HG03575 (cell line): ENCODE measurements at regions not wholly inside any gene's neighbourhood (a gene's known extent, or its start where the extent isn't known, plus 50 kb on each side); places are given as distances from the start of the nearest gene placed in this dataset.
"Not testable (repeated sequence)": the region's sequence is repeated elsewhere in the genome, so short reads cannot be mapped to it uniquely, and the experiment has no call there.

Source experiments
- ATAC-seq: cut with Tn5 transposase; IDR thresholded peaks from one replicate; pipeline ENCODE4 v1.9.1; 2021; ENCODE audit not compliant: unreplicated experiment, insufficient number of reproducible peaks, low FRiP score; ENCODE audit errors: extremely low read depth

DNA sequence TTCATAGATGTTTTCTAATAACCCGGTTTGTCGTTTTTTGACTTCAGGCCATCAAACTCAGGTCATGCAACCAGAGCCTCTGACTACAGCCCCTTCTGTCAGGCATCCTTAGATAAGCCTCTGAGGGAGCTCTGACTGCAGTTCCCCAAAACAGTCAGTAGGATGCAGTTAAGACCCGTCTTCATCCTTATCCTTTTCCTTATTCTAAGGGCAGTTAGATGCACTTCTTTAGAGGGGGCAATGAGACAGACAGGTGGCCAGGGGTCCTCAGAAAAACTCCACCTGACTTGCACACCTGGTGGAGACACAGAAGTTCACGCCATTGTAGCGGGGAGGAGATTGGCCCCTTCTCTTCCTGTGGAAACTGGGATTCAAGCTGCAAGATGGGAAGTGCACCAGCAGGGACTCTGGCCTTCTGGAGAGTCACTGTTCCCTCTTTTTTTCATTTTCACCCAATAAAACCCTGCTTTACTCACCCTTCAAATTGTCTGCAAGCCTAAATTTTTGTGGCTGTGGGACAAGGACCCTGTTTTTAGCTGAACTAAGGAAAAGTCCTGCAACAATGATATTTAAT is 104.8 kb upstream of the TFPI start:
- no peak for ATAC-seq

DNA sequence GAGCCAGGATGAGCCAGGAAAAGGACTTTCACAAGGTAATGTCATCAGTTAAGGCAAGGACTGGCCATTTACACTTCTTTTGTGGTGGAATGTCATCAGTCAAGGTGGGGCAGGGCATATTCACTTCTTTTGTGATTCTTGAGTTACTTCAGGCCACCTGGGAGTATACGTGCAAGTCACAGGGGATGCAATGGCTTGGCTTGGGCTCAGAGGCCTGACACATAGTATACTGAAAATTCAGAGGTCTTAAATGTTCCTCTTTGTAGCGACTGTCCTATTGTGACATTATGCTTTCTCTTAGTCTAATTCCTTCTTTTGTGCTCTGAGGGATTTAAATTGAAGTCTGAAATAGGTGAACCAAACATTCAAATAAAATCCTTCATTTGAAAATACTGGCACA is 121.8 kb upstream of the TFPI start:
- not testable (repeated sequence) for ATAC-seq

DNA sequence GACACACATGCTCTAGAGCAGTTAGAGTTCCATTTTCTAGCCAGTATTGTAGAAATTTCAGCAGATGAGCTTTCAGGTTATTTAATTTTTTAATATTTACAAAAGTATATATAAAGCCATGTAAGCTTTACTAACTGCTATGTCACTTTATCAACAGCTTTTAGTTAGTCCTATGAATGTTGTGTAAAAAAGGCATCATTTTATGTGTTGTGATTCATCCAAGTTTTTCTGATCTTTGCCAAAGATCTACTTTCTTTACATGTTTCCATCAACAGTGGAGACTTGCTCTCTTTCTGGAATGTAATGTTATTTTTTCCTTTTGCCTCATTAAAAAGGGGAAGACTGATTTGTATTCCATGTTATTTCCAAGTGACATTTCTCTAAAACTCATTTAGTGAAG is 125.2 kb upstream of the TFPI start:
- no peak for ATAC-seq

DNA sequence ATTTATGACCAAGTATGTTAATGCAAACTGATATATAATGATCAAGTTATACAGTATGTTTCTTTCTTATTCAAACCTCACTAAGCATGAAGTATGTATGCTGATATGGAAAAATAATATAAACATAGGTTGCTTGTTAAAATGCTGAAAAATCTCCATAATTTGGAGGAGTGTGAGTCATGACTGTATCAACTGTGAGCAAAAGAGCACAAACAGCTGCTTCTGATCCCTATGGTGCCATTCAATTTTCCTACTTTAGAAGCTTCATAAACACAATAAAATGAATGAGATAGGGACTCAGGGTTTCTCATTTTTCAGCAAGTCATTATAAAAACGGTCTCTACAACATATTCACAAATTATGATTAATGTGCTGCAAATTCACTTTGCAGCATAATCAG is 129.9 kb upstream of the TFPI start:
- ATAC-seq: no peak

DNA sequence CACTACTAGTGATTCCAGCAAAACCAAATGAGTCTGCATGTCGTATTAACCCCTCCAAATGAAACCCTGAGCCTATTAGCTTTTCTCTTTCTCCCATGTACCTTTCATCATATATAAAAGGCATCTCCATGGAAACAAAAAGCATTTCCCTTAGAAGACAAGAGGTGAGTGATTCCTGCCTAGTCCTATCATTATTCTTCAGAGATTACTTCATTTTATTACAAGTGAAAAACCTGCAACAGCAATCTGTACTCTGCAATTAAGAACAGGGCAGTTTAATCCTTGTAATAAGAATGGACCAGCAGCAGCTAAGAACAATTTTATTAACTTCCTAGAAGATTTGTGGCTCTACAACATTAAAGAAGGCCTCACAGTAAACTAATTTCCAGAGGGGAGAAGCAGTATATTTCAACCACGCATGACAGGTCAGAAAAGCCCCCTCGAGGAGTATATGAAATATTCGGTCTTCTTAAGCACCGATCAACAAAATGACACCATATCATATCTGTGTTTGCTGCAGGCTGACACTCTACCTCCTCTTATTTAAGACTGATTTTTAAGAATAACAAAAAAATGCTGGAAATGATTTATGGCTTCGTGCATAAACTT is 132.3 kb upstream of the TFPI start:
- no peak for ATAC-seq

DNA sequence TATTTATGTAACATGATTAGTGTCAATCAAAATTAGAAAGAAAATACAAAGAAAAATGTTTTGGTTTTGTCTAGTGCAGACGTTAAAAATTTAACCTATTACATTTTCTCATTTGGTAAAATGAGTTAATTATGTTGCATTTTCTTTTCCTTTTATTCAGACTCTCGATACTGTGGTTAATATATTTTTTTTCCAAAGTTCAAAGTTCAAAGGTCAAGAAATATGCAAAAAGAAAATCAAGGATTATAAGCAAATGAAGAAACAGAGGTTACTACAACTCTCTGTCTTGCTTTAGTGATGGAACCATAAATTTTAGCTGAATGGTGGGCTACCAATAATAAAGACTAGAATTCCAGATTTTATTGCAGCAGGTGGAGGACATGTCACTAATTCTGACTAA is 133.3 kb upstream of the TFPI start:
- ATAC-seq: no peak

DNA sequence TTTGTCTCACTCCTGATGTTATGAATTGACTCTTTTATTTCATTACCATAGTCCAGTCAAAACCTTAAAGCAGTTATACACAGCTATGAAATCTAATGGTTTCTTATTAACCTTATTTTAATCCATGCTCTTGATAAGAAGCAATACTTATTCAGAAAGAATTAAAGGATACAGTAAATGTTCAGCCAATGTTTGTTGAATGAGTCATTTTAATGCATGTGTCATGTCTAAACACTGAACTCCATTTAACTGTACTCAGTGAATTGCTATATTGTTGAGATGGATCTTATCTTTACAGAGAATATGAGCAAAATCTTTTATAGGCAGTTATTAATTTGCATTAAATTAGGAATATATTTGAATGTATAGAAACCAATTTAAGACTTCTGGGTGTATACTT is 135.1 kb upstream of the TFPI start:
- no peak for ATAC-seq

DNA sequence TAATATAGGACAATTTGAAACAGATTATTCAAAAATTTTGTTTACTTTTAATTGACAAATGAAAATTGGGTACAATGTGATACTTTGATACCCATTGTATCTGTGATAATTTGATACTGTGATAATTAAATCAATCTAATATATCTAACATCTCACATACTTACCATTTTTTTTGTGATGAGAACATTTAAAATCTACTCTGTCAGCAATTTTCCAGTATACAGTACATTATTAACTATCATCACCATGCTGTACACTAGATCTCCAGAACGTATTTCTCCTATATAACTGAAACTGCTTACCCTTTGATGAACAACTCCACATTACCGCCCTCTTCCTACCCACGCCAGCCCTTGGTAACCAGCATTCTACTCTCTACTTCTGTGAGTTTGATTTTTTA is 139.7 kb upstream of the TFPI start:
- no peak for ATAC-seq

DNA sequence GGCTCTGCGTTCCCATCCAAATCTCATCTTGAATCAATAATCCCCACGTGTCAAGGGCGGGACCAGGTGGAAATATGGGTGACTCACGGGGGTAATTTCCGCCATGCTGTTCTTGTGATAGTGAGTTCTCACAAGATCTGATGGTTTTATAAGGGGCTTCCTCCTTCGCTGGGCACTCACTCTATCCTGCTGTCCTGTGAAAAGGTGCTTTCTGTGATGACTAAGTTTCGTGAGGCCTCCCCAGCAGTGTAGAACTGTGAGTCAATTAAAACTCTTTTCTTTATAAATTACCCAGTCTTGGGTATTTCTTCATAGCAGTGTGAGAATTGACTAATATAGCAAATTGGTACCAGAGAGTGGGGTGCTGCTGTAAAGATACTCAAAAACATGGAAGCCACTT is 142.4 kb upstream of the TFPI start:
- ATAC-seq: not testable (repeated sequence)

DNA sequence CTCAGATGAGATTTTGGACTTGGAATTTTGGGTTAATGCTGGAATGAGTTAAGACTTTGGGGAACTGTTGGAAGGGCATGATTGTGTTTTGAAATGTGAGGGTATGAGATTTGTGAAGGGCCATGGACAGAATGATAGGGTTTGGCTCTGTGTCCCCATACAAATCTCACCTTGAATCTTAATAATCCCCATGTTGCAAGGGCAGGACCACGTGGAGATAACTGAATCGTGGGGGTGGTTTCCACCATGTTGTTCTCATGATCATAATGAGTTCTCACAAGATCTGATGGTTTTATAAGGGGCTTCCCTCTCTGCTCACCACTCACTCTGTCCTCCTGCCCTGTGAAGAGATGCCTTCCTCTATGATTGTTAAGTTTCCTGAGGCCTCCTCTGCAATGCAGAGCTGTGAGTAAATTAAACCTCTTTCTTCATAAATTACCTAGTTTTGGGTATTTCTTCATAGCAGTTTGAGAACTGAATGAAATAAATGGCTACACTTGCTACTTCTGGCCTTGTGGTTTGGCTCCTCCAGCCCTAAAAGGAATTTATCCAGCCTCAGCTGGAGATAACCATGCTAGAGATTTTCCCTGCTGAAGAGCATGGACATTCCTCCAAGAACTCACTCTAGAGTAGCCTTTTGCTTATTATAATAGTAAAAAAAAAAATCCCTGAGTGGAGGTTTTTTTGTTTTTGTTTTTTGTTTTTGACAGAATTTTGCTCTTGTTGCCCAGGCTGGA is 144.3 kb upstream of the TFPI start:
- no peak for ATAC-seq

DNA sequence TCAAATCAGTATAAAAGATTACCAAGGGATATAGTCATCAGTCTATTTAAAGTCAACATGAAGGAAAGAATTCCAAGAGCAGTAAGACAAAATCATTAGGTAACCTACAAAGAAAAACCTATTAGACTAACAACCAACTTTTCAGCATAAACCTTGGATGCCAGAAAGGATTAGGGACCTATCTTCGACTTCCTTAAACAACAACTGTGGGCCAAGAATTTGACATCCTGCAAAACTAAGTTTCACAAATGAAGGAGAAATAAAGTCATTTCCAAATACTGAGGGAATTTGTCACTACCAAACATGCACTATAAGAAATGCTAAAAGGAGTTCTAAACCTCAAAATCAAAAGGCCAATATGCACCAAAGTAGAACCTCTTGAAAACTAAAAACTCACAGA is 147.9 kb upstream of the TFPI start:
- no peak for ATAC-seq

DNA sequence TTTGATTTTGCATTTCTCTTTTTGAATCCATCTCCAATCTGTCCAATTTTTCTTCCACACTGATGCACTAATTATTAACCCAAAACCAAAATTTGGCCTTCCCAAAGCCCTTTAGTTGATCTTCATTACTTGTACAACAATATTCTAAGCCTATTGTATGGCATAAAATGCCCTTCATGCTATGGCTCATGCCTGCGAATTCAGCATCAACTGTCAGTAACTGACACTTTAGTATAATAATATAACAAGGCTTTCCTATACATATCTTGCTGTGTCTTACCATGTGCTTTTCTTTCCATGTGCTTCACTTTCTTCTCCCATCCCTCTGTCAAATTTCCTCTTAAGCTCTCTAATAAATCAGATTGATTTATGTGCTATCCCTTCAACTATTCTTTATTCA is 154.0 kb upstream of the TFPI start:
- no peak for ATAC-seq

DNA sequence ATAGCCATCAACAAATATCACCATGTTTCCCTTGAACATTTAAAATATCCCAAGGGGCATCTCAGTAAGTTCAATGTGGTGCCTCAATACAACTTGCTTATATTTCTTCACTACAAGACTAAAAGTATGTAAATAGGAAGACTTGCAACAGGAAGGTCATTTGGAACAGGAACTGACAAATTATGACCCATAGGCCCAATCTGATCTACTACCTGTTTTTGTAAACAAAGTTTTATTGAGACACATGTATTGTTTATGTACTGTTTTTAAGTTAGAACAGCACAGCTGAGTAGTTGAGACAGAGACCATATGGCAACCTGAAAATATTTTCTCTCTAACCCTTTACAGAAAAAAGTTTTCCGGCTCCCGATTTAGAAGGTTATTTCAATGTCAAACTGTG is 154.8 kb upstream of the TFPI start:
- no peak for ATAC-seq

DNA sequence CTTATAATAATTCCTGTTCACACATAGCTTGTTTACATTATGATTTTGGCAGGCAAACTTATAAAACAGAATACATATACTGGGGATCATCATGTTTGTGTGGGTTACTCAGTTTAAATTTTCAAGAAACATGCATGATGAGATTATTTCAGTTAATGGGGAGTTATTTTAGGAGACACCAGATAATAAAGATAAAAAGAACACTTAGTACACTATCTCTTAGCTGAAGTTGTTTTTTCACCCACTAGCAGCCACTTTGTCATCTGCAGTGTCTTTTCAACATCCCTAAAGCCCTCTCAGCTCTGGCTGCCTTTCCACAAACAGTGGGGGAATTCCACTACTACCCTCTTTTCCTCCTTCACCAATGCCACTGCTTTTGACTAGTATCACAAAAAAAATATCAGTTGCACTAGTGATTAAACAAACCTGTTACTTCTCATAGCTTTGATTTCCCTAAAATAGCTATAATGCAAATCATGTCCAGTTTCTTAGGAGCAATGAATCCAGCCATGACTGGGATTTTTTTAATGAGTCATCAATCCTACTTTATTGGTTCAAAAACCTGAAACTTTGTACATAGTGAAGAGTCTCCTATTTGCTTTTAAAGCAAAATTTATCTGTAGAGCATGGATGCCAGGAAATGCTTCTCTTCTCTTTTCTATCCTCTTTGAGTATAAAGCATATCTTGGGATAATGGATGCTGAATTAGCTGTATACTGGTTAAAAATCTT is 156.7 kb upstream of the TFPI start:
- no peak for ATAC-seq

DNA sequence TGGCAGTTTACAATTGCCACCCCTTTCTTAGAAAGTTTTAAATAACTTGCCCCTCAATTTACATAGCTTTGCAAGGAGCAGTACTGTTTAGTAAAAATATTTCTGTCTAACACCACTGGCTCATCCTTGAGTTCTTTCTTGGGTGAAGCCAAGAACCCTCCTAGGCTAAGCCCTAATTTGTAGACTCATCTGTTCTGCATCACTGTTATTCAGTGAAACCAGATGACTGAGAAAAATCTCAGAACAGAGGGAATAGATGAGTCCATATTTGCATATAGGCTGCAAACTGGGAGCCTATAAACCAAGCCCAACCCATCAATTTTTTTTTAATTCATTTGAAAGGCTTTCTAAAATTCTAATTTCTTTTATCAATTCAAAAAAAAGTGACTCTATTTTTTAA is 161.4 kb upstream of the TFPI start:
- ATAC-seq: no peak

DNA sequence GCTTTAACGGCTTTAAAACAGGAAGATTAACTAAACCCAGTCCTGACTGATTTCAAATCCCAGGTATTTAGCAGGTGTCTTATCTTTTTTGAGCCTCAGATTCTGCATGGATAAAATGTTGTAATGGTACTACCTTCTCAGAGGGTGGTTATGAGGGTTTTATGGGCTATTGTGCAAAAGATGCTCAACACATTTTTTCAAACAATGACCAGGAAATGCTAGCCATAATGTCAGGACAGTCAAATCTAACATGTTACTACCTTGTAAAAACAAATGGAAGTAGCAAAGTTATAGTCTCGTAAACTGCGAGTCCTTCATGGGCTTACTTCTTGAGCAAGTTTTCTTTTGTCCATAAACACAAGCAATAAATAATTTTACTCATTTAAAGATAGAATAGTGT is 162.1 kb upstream of the TFPI start:
- no peak for ATAC-seq

DNA sequence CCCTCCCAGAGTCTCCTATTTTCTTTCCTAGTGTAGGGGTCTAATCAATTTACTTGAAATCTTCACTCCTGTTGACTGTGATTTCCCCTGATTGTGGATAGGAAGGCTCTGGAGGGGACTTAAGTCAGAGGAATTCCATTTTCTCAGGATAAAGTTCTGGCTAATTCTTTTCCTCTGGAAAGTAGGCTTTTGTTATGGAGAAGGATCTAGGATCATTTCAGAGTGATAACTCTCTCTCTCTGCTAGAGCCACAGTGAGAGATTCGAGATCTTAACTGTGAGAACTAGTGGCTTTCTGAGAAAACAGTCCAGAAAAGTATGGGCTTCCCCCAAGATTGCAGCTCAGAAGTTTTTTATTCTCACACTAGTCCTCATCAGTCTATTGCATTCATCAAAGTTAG is 163.9 kb upstream of the TFPI start:
- ATAC-seq: no peak

DNA sequence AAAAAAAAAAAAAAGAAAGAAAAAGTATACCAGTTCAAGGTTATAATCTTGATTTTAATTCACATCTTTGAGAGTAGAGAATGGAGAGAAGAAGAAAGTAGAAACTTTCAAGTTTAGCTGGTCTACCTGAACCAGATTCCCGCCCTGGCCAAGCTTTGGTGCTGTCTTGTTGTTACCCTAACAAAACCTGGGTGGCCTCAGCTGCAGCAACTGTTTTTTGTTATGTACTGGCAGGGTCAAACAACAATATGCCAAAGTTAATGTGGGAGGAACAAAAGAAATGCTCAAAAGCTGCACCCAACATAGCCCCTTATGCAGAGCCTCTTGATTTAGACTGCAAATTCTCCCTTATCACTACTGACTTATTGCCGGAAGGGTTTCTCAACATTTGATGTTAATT is 165.3 kb upstream of the TFPI start:
- no peak for ATAC-seq

DNA sequence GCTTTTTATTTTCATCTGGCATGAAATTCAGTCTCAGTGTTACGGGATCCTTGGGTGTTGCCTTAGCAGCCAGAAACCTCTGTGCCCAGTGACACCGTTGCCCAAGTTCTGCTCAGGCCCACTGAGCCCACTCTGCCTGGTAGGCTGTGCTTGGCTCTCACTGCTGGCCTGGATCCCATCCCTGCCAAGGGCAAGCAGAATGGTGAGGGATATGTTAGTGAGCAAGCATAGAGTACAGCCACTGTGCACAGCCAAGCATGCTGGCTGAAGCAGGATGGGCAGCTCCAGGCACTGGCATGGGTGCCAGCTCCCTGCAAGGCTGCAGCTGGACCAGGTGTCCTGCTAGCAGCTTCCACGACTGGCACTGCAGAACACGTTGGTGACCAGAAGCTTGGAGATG is 194.7 kb upstream of the TFPI start:
- no peak for ATAC-seq

DNA sequence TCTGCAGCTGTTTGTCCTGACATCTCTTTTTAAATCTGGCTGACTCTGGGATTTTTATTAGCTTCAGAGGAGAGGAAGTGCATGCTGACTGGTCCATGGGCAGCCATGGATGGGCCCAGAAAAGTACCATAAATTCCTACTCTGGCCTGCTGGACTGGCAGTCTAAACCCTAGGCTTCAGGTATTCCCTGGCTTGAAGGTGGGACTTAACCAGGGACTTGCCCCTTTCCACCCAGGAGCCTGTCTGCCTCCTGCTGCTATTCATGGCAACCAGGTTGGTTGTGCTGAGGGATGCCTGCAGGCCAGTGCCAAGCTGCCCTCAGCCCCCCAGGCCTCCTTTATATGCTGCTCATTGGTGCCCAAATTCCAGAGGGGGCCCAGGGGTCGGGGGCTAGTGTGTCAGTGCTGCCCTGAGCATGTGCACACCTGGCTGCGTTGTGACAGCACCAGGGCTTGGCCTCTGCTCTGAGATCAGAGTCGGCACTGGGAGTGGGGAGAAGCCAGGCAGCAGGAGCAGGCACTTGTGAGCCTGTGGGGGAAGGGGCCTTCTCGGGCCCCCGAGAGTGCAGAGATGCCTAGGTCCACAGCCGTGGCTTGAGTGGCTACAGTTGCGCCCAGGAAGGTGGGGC is 195.7 kb upstream of the TFPI start:
- ATAC-seq: no peak
